DOHH2 (cell line): ENCODE measurements at regions not wholly inside any gene's neighbourhood (a gene's known extent, or its start where the extent isn't known, plus 50 kb on each side); places are given as distances from the start of the nearest gene placed in this dataset.

Experiments
- CTCF ChIP-seq: fragments of 200-600 bp; sonication (generic); IDR thresholded peaks from one replicate; pipeline ENCODE4 v1.5.1; 2014; ENCODE audit warnings: antibody characterized with exemption, mild to moderate bottlenecking, low read depth, low read length; ENCODE audit not compliant: poor library complexity, severe bottlenecking
- EZH2phosphoT487 ChIP-seq: fragments of 200-600 bp; sonication (generic); IDR thresholded peaks from 2 replicates; pipeline ENCODE4 v1.6.1; 2017; ENCODE audit warnings: borderline replicate concordance, mild to moderate bottlenecking, antibody characterized with exemption, low read length, moderate library complexity, mixed read lengths

DNA sequence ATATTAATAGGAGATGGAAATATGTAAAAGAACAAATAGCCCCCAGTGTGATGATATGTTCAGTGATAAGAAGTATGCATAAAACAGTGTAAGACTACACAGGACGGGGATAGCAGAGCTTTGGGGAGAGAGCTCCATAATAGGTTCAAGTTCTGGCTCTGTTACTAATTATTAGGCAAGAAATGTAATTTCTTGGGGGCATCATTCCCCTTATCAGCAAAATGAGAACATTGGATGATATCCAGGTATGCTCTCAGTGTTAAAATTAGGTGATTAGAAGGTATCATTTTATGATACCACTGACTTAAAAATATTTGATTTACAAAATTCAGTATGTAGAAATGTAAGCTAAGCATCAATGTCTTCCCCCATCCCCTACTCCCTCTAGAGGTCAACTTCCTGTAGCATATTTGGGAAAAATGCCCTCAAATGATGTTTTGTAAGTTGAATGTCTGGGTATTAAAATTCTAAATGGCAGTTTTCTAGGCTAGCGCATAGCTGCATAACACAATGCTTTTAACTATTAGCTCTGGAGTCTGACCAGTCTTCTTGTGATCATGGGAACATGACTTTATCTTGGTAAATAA, 585.7 kb upstream of the CAMK1G start:
- peak; percentile 13 for TF ChIP-seq CTCF
- no peak for TF ChIP-seq EZH2phosphoT487
